Endothelial cell (in vitro differentiated cells): ENCODE measurements at regions not wholly inside any gene's neighbourhood (a gene's known extent, or its start where the extent isn't known, plus 50 kb on each side); places are given as distances from the start of the nearest gene placed in this dataset.

ENCODE experiments used
- DNase-seq: peaks from one replicate; pipeline ENCODE4 v3.0.0; 2021; ENCODE audit warnings: low spot score
- H3K27ac Mint-ChIP-seq: one replicate; pipeline ENCODE4 v1.8.0; 2021; ENCODE audit warnings: mixed read lengths, inconsistent platforms; ENCODE audit not compliant: unreplicated experiment
- H3K27me3 Mint-ChIP-seq: one replicate; pipeline ENCODE4 v1.8.0; 2021; ENCODE audit warnings: mild to moderate bottlenecking, moderate library complexity, mixed read lengths, inconsistent platforms; ENCODE audit not compliant: unreplicated experiment
- H3K36me3 Mint-ChIP-seq: one replicate; pipeline ENCODE4 v1.8.0; 2021; ENCODE audit warnings: mild to moderate bottlenecking, low read depth, mixed read lengths, inconsistent platforms; ENCODE audit not compliant: unreplicated experiment
- H3K4me1 Mint-ChIP-seq: one replicate; pipeline ENCODE4 v1.8.0; 2021; ENCODE audit warnings: mild to moderate bottlenecking, mixed read lengths, inconsistent platforms; ENCODE audit not compliant: unreplicated experiment
- H3K4me3 Mint-ChIP-seq: one replicate; pipeline ENCODE4 v1.8.0; 2021; ENCODE audit warnings: mild to moderate bottlenecking, mixed read lengths, inconsistent platforms; ENCODE audit not compliant: unreplicated experiment
- H3K9me3 Mint-ChIP-seq: one replicate; pipeline ENCODE4 v1.8.0; 2021; ENCODE audit warnings: mixed read lengths, inconsistent platforms; ENCODE audit not compliant: unreplicated experiment
- TF ChIP-seq, protein P1 (sequence below): fragments of 200-600 bp; sonication (generic); IDR thresholded peaks from one replicate; pipeline ENCODE4 v1.5.0; 2021; ENCODE audit warnings: antibody characterized with exemption; ENCODE audit not compliant: unreplicated experiment

DNA sequence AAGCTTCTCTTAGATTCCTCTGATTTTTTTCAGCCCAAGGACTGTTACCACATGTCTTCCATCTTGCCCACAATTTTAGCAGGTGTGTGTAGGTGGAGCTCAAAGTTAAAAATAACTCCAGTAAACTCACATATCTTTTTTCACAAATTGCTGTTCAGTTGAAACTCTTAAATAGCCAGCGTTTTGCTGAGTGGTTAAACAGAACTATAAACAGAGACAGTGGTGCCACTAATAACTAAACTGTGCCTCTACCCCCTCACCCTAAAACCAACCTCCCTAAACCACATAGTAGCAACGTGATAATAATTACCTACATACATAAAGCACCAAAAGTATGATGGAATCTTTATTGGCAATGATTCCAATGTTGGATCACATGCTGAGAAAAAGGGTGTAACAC lies 525.1 kb downstream of the PDCD6IP start:
- H3K9me3 Mint-ChIP-seq = no peaks in the 10 kb centered on the region
- peaks cover 8% of the 10 kb centered on the region for H3K4me1 Mint-ChIP-seq
- H3K36me3 Mint-ChIP-seq = no peaks in the 10 kb centered on the region
- TF ChIP-seq, protein P1, sequence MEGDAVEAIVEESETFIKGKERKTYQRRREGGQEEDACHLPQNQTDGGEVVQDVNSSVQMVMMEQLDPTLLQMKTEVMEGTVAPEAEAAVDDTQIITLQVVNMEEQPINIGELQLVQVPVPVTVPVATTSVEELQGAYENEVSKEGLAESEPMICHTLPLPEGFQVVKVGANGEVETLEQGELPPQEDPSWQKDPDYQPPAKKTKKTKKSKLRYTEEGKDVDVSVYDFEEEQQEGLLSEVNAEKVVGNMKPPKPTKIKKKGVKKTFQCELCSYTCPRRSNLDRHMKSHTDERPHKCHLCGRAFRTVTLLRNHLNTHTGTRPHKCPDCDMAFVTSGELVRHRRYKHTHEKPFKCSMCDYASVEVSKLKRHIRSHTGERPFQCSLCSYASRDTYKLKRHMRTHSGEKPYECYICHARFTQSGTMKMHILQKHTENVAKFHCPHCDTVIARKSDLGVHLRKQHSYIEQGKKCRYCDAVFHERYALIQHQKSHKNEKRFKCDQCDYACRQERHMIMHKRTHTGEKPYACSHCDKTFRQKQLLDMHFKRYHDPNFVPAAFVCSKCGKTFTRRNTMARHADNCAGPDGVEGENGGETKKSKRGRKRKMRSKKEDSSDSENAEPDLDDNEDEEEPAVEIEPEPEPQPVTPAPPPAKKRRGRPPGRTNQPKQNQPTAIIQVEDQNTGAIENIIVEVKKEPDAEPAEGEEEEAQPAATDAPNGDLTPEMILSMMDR = no peak
- H3K27ac Mint-ChIP-seq = no peak overlapping the region
- no peak for DNase-seq
- no peak overlapping the region for H3K4me3 Mint-ChIP-seq
- H3K27me3 Mint-ChIP-seq = no peaks in the 10 kb centered on the region

DNA sequence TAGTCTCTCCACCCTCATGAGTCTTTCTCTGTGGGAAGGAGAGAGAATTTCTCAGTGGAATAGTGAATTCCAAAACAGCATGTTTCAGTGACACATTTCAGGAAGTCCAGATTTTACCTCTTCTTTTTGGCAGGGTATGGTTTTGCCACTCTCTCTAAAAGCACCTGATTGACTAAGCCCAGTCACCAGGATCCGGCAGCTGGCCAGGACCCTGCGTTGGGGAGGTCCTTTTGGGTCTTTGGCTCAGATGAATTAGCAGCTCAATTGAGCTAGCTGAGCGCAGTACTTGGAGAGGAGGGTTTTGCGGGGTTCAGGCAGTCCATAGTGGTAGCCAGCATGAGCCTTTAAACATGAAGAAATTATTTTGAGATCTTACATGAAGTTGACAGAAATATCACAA lies 548.2 kb downstream of the PDCD6IP start:
- H3K4me3 Mint-ChIP-seq = no peak overlapping the region
- TF ChIP-seq, protein P1 = no peak
- no peaks in the 10 kb centered on the region for H3K9me3 Mint-ChIP-seq
- H3K4me1 Mint-ChIP-seq = peaks cover 9% of the 10 kb centered on the region
- H3K36me3 Mint-ChIP-seq = no peaks in the 10 kb centered on the region
- DNase-seq = no peak
- no peak overlapping the region for H3K27ac Mint-ChIP-seq
- H3K27me3 Mint-ChIP-seq = no peaks in the 10 kb centered on the region

DNA sequence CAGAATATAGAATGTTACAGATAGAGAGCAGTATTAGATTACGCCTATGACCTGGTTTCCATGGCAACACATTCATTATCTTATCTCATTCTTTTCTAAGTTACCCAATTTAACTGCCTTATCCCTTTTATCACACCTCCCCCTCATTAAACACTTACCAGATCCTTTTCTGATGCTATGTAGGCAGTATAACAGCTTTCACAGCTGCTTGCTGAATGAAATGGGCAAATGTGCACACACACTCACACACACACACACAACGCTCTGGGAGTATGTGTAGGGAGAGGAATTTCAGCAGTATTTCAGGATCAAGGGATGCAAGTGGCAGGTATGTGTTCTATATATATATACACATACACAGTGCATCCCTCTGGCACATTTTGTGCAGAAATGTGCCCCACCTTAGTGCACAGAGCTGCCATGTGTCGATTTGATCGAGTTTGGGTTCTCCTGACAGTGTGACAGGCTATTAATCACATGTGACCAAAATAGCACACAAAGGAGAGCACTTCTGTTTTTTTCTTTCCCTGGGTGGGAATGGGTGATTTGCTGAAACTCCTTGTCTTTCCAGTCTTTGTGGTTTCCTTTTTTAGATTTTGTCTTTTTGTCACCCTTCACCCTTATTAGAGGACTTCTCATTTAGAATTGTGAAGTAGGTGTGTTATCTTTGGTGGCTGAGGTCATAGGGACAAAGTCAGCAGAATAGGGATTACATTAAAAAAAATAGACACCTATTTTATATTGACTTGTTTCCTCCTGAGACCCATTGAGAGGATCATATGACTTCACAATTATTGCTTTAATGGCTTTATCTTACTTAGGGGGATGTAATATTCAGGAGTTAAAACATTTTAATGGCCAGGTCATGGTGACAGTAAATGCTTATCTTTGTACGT lies 553.7 kb downstream of the PDCD6IP start:
- H3K4me3 Mint-ChIP-seq = no peak overlapping the region
- H3K27me3 Mint-ChIP-seq = no peaks in the 10 kb centered on the region
- no peaks in the 10 kb centered on the region for H3K36me3 Mint-ChIP-seq
- TF ChIP-seq, protein P1 = no peak
- H3K4me1 Mint-ChIP-seq = peaks cover 9% of the 10 kb centered on the region
- H3K27ac Mint-ChIP-seq = no peak overlapping the region
- DNase-seq = no peak
- H3K9me3 Mint-ChIP-seq = no peaks in the 10 kb centered on the region

DNA sequence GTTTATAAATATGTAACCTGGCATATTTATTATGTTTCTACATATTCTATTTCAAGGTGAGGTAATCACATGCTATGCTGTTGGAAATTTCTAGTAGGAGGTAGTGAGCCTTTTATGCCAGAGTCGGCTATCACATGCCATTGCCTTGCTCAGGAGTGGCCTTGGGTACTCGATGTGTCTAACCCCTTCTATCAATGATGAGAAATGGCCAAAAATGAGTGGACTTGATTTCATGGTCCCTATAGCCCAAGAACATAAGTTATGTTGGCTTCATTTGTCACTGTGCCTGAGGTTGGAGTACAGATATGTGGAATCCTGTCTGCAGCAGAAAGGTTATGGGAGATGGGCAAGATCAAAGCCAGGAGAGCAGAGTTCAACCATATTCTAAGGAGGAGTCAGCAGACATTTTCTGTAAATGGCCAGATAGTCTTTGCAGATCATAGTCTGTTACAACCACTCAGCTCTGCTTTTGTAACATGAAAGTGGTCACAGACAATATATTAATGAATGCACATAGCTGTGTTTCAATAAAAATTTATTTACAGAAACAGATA lies 554.4 kb downstream of the PDCD6IP start:
- H3K36me3 Mint-ChIP-seq = no peaks in the 10 kb centered on the region
- no peaks in the 10 kb centered on the region for H3K9me3 Mint-ChIP-seq
- H3K4me3 Mint-ChIP-seq = no peak overlapping the region
- no peaks in the 10 kb centered on the region for H3K27me3 Mint-ChIP-seq
- no peak overlapping the region for H3K27ac Mint-ChIP-seq
- no peak for DNase-seq
- H3K4me1 Mint-ChIP-seq = peaks cover 9% of the 10 kb centered on the region
- TF ChIP-seq, protein P1 = no peak

DNA sequence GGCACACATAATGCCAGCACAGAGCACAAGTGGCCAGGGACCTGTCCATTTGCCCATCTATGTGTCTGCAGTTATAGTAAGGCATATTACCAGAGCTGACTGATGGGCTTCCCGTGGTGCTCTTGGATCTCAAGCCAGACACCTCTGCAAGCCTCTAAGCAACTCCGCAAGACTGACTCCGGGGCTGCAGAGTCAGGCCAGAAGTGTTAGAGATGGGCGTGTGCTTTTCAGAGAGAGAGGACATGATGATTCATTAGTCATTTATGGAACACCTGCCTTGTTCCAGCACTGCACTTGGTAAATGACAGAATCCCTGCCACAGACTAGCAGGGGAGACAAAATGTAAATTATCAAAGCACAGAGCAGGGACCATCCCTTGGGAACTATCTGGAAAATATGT lies 559.0 kb downstream of the PDCD6IP start:
- TF ChIP-seq, protein P1 = no peak
- no peak for DNase-seq
- Mint-ChIP-seq H3K27ac (no peak overlapping the region), H3K4me3 (no peak overlapping the region), H3K4me1 (no peaks in the 10 kb centered on the region), H3K36me3 (no peaks in the 10 kb centered on the region), H3K27me3 (no peaks in the 10 kb centered on the region), H3K9me3 (no peaks in the 10 kb centered on the region)
